Aorta (tissue), 5 donors: ENCODE measurements at regions not wholly inside any gene's neighbourhood (a gene's known extent, or its start where the extent isn't known, plus 50 kb on each side); places are given as distances from the start of the nearest gene placed in this dataset.
A peak's percentile ranks its signal among the peaks of the same experiment; 100 is the strongest.

Source experiments
- ATAC-seq: fragments of 200-7000 bp; cut with Tn5 transposase; one replicate; pipeline ENCODE4 v1.9.1; 2022; ENCODE audit warnings: moderate library complexity; ENCODE audit not compliant: low FRiP score
- DNase-seq, 2 donors: peaks; one replicate each; pipeline ENCODE4 v3.0.0-alpha.2; 2020
- H3K27ac ChIP-seq, 2 donors: one replicate each; pipeline ENCODE4 v1.5.1; 2013; ENCODE audit warnings: low read length in 2 of 2, mild to moderate bottlenecking in 2 of 2, moderate library complexity in 2 of 2, control low read depth in 1 of 2, inconsistent platforms in 1 of 2, low read depth in 1 of 2
- H3K27me3 ChIP-seq, 2 donors: one replicate each; pipeline ENCODE4 v1.6.1; 2013; ENCODE audit warnings: control low read depth in 1 of 2, low read length in 1 of 2, mild to moderate bottlenecking in 1 of 2, moderate library complexity in 1 of 2; ENCODE audit not compliant: insufficient read depth in 2 of 2, control insufficient read depth in 1 of 2
- H3K36me3 ChIP-seq, 2 donors: one replicate each; pipeline ENCODE4 v1.6.1; 2013; ENCODE audit warnings: control low read depth in 1 of 2, low read length in 1 of 2, mild to moderate bottlenecking in 1 of 2; ENCODE audit not compliant: insufficient read depth in 2 of 2, control insufficient read depth in 1 of 2
- H3K4me1 ChIP-seq, 2 donors: one replicate each; pipeline ENCODE4 v1.6.1; 2013; ENCODE audit warnings: low read length in 2 of 2, control low read depth in 1 of 2, mild to moderate bottlenecking in 1 of 2, moderate library complexity in 1 of 2; ENCODE audit not compliant: insufficient read depth in 2 of 2, control insufficient read depth in 1 of 2
- H3K4me3 ChIP-seq, 2 donors: one replicate each; pipeline ENCODE4 v1.5.1; 2013; ENCODE audit warnings: low read length in 2 of 2, control low read depth in 1 of 2, mild to moderate bottlenecking in 1 of 2
- H3K9me3 ChIP-seq: one replicate; pipeline ENCODE4 v1.6.1; 2013; ENCODE audit warnings: mild to moderate bottlenecking, low read length; ENCODE audit not compliant: control insufficient read depth
- WGBS, 2 donors: extraction: QIAGEN DNeasy Blood & Tissue Kit; methylation state at CpG; one replicate each; pipeline ENCODE4 v1.1.7; 2013; 5-methylcytosine and 5-hydroxymethylcytosine counted together
- intact Hi-C, 2 donors: fragments of 100-400 bp; cut with DNase I; formaldehyde crosslinking; loops; one replicate each; pipeline versions ENCODE4 v1.14.2 to v1.15.0; 2022
- donor health status: healthy with polysubstance abuse.
- donor health status: Bipolar disorder and iron deficiency.
- donor health status: DM: no; HTN: no; CAD: no.
- donor health status: DM: no; HTN: no; CAD: no.
- donor health status: DM: yes; HTN: yes; CAD: no.

GRCh38 chr7:115679976-115680375 is 350.6 kb downstream of the TFEC start:
- intact Hi-C loops = no loop called here

GRCh38 chr7:115679423-115679822 is 351.1 kb downstream of the TFEC start:
- WGBS, 2 donors = 93% methylated on average over 4 of the region's 4 CpGs
- Histone ChIP-seq H3K36me3 (no peaks in the 10 kb centered on the region), H3K27me3 (no peaks in the 10 kb centered on the region), H3K27ac (no peak overlapping the region), H3K4me1 (no peaks in the 10 kb centered on the region), H3K4me3 (no peak overlapping the region), H3K9me3 (no peaks in the 10 kb centered on the region)
- ATAC-seq (no peak), DNase-seq (no peak)
- intact Hi-C loops = no loop called here

More at GRCh38 chr7:115679976-115680375, 350.6 kb downstream of the TFEC start:
- H3K36me3 ChIP-seq = no peaks in the 10 kb centered on the region
- H3K4me3 ChIP-seq = no peak overlapping the region
- no peak for ATAC-seq
- H3K9me3 ChIP-seq = no peaks in the 10 kb centered on the region
- DNase-seq = no peak
- no peaks in the 10 kb centered on the region for H3K27me3 ChIP-seq
- H3K27ac ChIP-seq = no peak overlapping the region
- WGBS, 2 donors = 22 to 25% methylated on average over 2 of the region's 2 CpGs
- no peaks in the 10 kb centered on the region for H3K4me1 ChIP-seq

DNA sequence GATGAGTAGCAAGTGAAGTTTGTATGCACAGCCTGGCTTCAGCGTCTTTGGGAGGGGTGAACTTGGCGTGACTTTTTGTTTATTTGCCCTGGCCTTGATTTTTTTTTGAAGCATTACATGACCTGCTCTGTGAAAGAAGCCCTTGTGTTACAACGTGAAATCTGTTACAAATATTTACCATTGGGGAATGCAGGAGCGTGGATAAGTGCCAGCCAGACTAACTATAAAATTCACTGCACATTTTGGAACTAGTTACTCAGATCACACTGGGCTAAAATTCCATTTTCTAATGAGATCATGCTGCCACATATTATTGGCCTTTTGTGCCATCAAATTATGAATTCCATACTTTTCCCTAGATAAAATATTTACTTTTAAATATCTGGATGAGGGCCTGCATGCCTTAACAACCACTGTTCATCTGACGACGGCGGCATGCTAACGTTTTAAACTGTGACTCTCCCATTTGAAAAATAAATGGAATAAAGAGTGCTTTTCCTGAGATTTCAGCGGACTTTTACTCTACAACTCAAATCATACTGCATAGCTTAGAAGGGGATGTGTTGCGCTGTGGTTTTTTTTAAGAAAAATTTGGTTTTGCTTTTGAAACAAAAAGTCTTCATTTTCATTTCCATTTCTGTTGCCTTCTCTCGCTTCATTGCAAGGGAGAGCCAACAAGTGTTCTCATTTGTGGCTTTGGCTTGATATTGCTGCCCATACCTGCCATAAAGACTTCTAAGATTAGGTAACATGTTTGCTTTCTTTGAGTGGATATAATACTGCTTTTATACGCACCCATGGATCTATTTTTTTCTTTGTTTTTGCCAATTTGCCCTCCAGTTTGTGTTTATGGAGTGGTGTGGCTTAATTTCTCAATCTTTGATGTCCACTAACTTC is 352.2 kb downstream of the TFEC start:
- DNase-seq = no peak
- no peaks in the 10 kb centered on the region for H3K27me3 ChIP-seq
- no peak for ATAC-seq
- no peak overlapping the region for H3K4me3 ChIP-seq
- 58 to 68% methylated on average over 12 of the region's 12 CpGs for WGBS, 2 donors
- intact Hi-C loops = no loop called here
- no peaks in the 10 kb centered on the region for H3K36me3 ChIP-seq
- H3K27ac ChIP-seq = no peak overlapping the region
- H3K4me1 ChIP-seq = no peaks in the 10 kb centered on the region
- H3K9me3 ChIP-seq = no peaks in the 10 kb centered on the region

- Histone ChIP-seq H3K4me3 (no peak overlapping the region), H3K36me3 (no peaks in the 10 kb centered on the region), H3K27ac (no peak overlapping the region), H3K9me3 (no peaks in the 10 kb centered on the region), H3K27me3 (no peaks in the 10 kb centered on the region), H3K4me1 (no peaks in the 10 kb centered on the region)
- 90 to 98% methylated on average over 3 of the region's 3 CpGs for WGBS, 2 donors
- DNase-seq = no peak
- intact Hi-C loops = no loop called here
- no peak for ATAC-seq
Measured at GRCh38 chr7:115676707-115677106, 353.9 kb downstream of the TFEC start.

DNA sequence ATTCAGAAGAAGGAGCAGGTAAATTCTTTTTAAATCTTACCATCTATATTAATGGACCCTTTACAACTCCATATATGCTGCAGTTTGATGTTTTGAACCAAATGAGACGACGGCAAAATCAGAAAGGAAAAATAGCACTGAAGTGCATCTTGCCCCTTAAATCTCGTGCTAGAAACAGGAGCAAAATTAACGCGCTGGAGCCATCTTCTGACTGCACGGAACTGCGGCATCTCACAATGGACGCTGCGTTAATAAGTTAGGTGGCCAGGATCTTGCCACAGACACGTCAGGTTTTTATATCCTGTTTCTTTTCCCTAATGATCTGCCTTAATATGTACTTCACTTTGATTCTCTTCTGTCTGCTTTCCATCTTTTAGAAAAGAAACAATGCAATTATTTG is 354.5 kb downstream of the TFEC start:
- no peak for DNase-seq
- Histone ChIP-seq H3K4me1 (no peaks in the 10 kb centered on the region), H3K9me3 (no peaks in the 10 kb centered on the region), H3K27me3 (no peaks in the 10 kb centered on the region), H3K36me3 (no peaks in the 10 kb centered on the region), H3K27ac (no peak overlapping the region), H3K4me3 (no peak overlapping the region)
- ATAC-seq = peak; percentile 60
- intact Hi-C loops = no loop called here
- 48 to 52% methylated on average over 10 of the region's 10 CpGs for WGBS, 2 donors

DNA sequence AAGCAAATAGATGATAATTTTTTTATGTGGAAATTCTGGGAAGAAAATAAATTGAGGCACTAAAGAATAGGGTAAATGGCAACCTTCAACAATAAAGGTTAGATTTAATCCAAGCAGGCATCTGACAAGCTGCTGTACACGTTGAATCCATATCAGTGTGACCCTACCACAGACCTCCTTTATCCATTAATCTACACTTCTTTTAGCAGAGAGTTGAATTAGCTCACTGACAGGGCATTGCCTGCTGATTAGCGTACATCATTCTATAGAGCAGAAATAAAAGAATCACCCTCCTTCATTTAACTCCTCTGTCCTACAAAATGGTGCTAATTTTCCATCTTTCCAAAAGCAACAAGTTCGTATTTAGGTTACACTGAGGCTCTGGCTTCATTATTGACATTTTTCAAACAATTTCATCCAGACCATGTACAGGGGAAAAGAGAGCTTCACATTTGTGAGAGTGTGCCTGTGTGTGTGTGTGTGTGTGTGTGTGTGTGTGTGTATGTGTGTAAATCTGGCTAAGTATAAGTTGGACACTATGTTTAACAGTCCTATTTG is 356.0 kb downstream of the TFEC start:
- Histone ChIP-seq H3K27ac (no peak overlapping the region), H3K27me3 (no peaks in the 10 kb centered on the region), H3K9me3 (no peaks in the 10 kb centered on the region), H3K4me3 (no peak overlapping the region), H3K36me3 (no peaks in the 10 kb centered on the region), H3K4me1 (no peaks in the 10 kb centered on the region)
- ATAC-seq = no peak
- WGBS, 2 donors = 88 to 89% methylated on average over 3 of the region's 3 CpGs
- intact Hi-C loops = no loop called here
- DNase-seq = no peak

DNA sequence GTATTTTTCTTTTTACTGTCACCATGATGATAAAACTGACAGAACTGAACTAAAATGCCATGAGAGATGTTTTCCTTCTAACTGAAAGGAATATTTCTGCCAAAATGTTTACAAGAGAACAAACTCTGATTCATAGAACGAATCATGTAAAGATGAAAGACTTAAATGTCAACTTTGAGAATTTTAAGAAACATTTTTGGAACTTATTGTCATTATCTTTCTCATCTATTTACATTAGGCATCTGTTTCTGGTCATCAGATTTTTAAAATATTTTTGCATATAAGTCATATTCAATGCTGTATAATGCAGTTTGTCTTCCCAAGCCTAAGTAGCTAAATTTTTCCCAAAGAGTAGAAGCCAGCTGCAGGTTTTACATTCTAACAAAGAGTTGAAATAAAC is 358.5 kb downstream of the TFEC start:
- Histone ChIP-seq H3K27ac (no peak overlapping the region), H3K4me1 (no peaks in the 10 kb centered on the region), H3K27me3 (no peaks in the 10 kb centered on the region), H3K4me3 (no peak overlapping the region), H3K36me3 (no peaks in the 10 kb centered on the region), H3K9me3 (no peaks in the 10 kb centered on the region)
- ATAC-seq (no peak), DNase-seq (no peak)
- WGBS, 2 donors = 28 to 48% methylated on average over 1 of the region's 1 CpG
- intact Hi-C loops = no loop called here

GRCh38 chr7:115662676-115663075 is 367.9 kb downstream of the TFEC start:
- H3K4me3 ChIP-seq = no peak overlapping the region
- no peaks in the 10 kb centered on the region for H3K4me1 ChIP-seq
- ATAC-seq (no peak), DNase-seq (no peak)
- H3K9me3 ChIP-seq = no peaks in the 10 kb centered on the region
- intact Hi-C loops = no loop called here
- H3K27me3 ChIP-seq = no peaks in the 10 kb centered on the region
- no peaks in the 10 kb centered on the region for H3K36me3 ChIP-seq
- no peak overlapping the region for H3K27ac ChIP-seq

- WGBS, 2 donors = 87 to 90% methylated on average over 2 of the region's 2 CpGs
- H3K27ac ChIP-seq = no peak overlapping the region
- H3K9me3 ChIP-seq = no peaks in the 10 kb centered on the region
- no peaks in the 10 kb centered on the region for H3K4me1 ChIP-seq
- no peaks in the 10 kb centered on the region for H3K27me3 ChIP-seq
- ATAC-seq (no peak), DNase-seq (no peak)
- intact Hi-C loops = no loop called here
- H3K4me3 ChIP-seq = no peak overlapping the region
- no peaks in the 10 kb centered on the region for H3K36me3 ChIP-seq
Measured at GRCh38 chr7:115662120-115662519, 368.4 kb downstream of the TFEC start.
